Stomach (tissue), 8 donors: ENCODE measurements at regions not wholly inside any gene's neighbourhood (a gene's known extent, or its start where the extent isn't known, plus 50 kb on each side); places are given as distances from the start of the nearest gene placed in this dataset.

Source experiments
- DNase-seq, 2 donors: peaks; one replicate each; pipeline versions ENCODE4 v3.0.0 to v3.0.0-alpha.2; 2013 to 2019
- H3K27ac ChIP-seq, 5 donors: fragments of 200-600 bp in 4 of 5; sonication (generic) in 4 of 5; one replicate each; pipeline ENCODE4 v1.5.1; 2013 to 2019; ENCODE audit warnings: mild to moderate bottlenecking in 1 of 5, moderate library complexity in 1 of 5
- H3K27me3 ChIP-seq, 3 donors: fragments of 200-600 bp; sonication (generic); one replicate each; pipeline ENCODE4 v1.5.1; 2017 to 2019; ENCODE audit warnings: mixed run types in 1 of 3
- H3K36me3 ChIP-seq, 4 donors: fragments of 200-600 bp; sonication (generic); 1 replicate in 3 of 4; 2 replicates in 1 of 4; pipeline ENCODE4 v1.5.1; 2016 to 2019
- H3K4me1 ChIP-seq, 4 donors: fragments of 200-600 bp; sonication (generic); one replicate each; pipeline ENCODE4 v1.5.1; 2016 to 2019
- H3K4me3 ChIP-seq, 4 donors: fragments of 200-600 bp; sonication (generic) in 3 of 4; one replicate each; pipeline ENCODE4 v1.5.1; 2016 to 2019; ENCODE audit warnings: mild to moderate bottlenecking in 1 of 4
- H3K9me3 ChIP-seq, 4 donors: fragments of 200-600 bp; sonication (generic); one replicate each; pipeline ENCODE4 v1.5.1; 2016 to 2019
- CTCF ChIP-seq, 7 experiments: fragments of 450-650 bp in 4 of 7; fragments of 200-600 bp in 3 of 7; sonication (generic) in 3 of 7; IDR thresholded peaks; one replicate each; pipeline ENCODE4 v1.5.1; 2016 to 2019; ENCODE audit warnings: antibody characterized with exemption in 7 of 7, control low read depth in 2 of 7, mild to moderate bottlenecking in 1 of 7
- EP300 ChIP-seq: sonication (generic); formaldehyde crosslinking; IDR thresholded peaks from one replicate; pipeline ENCODE4 v1.6.1; 2017; ENCODE audit warnings: antibody characterized with exemption
- POLR2A ChIP-seq, 4 donors: fragments of 450-650 bp; IDR thresholded peaks; one replicate each; pipeline ENCODE4 v1.6.1; 2016; ENCODE audit warnings: antibody characterized with exemption in 4 of 4, control low read depth in 2 of 4, mild to moderate bottlenecking in 1 of 4, moderate library complexity in 1 of 4
- POLR2AphosphoS5 ChIP-seq, 3 donors: sonication (generic); formaldehyde crosslinking; IDR thresholded peaks; one replicate each; pipeline ENCODE4 v1.6.1; 2016; ENCODE audit warnings: antibody characterized with exemption in 3 of 3
- WGBS, 5 donors: extraction: QIAGEN DNeasy Blood & Tissue Kit in 3 of 5; methylation state at CpG; one replicate each; pipeline versions ENCODE4 v1.1.5 to v1.1.7; 2013 to 2018; 5-methylcytosine and 5-hydroxymethylcytosine counted together
- intact Hi-C: fragments of 100-400 bp; cut with DNase I; formaldehyde crosslinking; loops from one replicate; pipeline ENCODE4 v1.15.1; 2023; ENCODE audit warnings: low total_unique reads
- donor health status: healthy with polysubstance abuse.
- donor health status: Bipolar disorder and iron deficiency.
- donor health status: healthy.

- H3K27ac ChIP-seq, result no peak overlapping the region
- intact Hi-C loops, result no loop called here
- no peak for DNase-seq
- H3K36me3 ChIP-seq, result no peaks in the 10 kb centered on the region
- H3K9me3 ChIP-seq, result no peaks in the 10 kb centered on the region
- H3K4me1 ChIP-seq, result no peaks in the 10 kb centered on the region
- H3K27me3 ChIP-seq, result no peaks in the 10 kb centered on the region
- WGBS, 5 donors, result 30 to 52% (median 43%) methylated on average over 2 of the region's 2 CpGs
- TF ChIP-seq POLR2A (IDR thresholded peaks at IDR 0.05) (no peak), POLR2AphosphoS5 (IDR thresholded peaks at IDR 0.05) (no peak), EP300 (no peak), CTCF (IDR thresholded peaks at IDR 0.05) (no peak)
- no peak overlapping the region for H3K4me3 ChIP-seq
These were observed 428.6 kb downstream of the TFAP2A start for GRCh38 chr6:9986273-9986672.

- intact Hi-C loops, result no loop called here
- no peaks in the 10 kb centered on the region for H3K9me3 ChIP-seq
- no peaks in the 10 kb centered on the region for H3K27me3 ChIP-seq
- H3K4me3 ChIP-seq, result no peak overlapping the region
- TF ChIP-seq CTCF (IDR thresholded peaks at IDR 0.05) (no peak), POLR2A (IDR thresholded peaks at IDR 0.05) (no peak), POLR2AphosphoS5 (IDR thresholded peaks at IDR 0.05) (no peak), EP300 (no peak)
- no peaks in the 10 kb centered on the region for H3K4me1 ChIP-seq
- peak in 1 of 2 donors; percentile 1 for DNase-seq
- H3K27ac ChIP-seq, result no peak overlapping the region
- no peaks in the 10 kb centered on the region for H3K36me3 ChIP-seq
These were observed 429.4 kb downstream of the TFAP2A start for GRCh38 chr6:9985481-9985880.

GRCh38 chr6:9984607-9985006 lies 430.3 kb downstream of the TFAP2A start:
- H3K4me3 ChIP-seq, result no peak overlapping the region
- H3K27me3 ChIP-seq, result no peaks in the 10 kb centered on the region
- no peaks in the 10 kb centered on the region for H3K4me1 ChIP-seq
- TF ChIP-seq POLR2A (IDR thresholded peaks at IDR 0.05), result no peak
- no peak for TF ChIP-seq EP300
- no peak for TF ChIP-seq CTCF (IDR thresholded peaks at IDR 0.05)
- TF ChIP-seq POLR2AphosphoS5 (IDR thresholded peaks at IDR 0.05), result no peak
- no peak overlapping the region for H3K27ac ChIP-seq
- intact Hi-C loops, result no loop called here
- DNase-seq, result no peak
- H3K9me3 ChIP-seq, result no peaks in the 10 kb centered on the region
- H3K36me3 ChIP-seq, result no peaks in the 10 kb centered on the region

- 76 to 94% (median 88%) methylated on average over 2 of the region's 2 CpGs for WGBS, 5 donors
- intact Hi-C loops, result no loop called here
These were observed 431.7 kb downstream of the TFAP2A start for GRCh38 chr6:9983168-9983567.

More at GRCh38 chr6:9983168-9983567, 431.7 kb downstream of the TFAP2A start:
- H3K4me1 ChIP-seq, result no peaks in the 10 kb centered on the region
- H3K27ac ChIP-seq, result no peak overlapping the region
- no peaks in the 10 kb centered on the region for H3K36me3 ChIP-seq
- TF ChIP-seq POLR2AphosphoS5 (IDR thresholded peaks at IDR 0.05), result no peak
- no peak for TF ChIP-seq CTCF (IDR thresholded peaks at IDR 0.05)
- no peak for TF ChIP-seq EP300
- TF ChIP-seq POLR2A (IDR thresholded peaks at IDR 0.05), result no peak
- H3K4me3 ChIP-seq, result no peak overlapping the region
- no peak for DNase-seq
- H3K27me3 ChIP-seq, result no peaks in the 10 kb centered on the region
- no peaks in the 10 kb centered on the region for H3K9me3 ChIP-seq
